Subcutaneous abdominal adipose tissue (tissue), 5 donors: ENCODE measurements at regions not wholly inside any gene's neighbourhood (a gene's known extent, or its start where the extent isn't known, plus 50 kb on each side); places are given as distances from the start of the nearest gene placed in this dataset.

ENCODE experiments used
- H3K27ac ChIP-seq: one replicate; pipeline ENCODE4 v1.7.0; 2013; ENCODE audit warnings: low read depth, mild to moderate bottlenecking, inconsistent platforms, low read length, moderate library complexity
- H3K27me3 ChIP-seq, 5 donors: one replicate each; pipeline ENCODE4 v1.7.0; 2013; ENCODE audit warnings: low read length in 5 of 5, inconsistent platforms in 1 of 5; ENCODE audit not compliant: control insufficient read depth in 5 of 5, insufficient read depth in 4 of 5
- H3K36me3 ChIP-seq, 5 donors: one replicate each; pipeline ENCODE4 v1.7.0; 2013; ENCODE audit warnings: low read length in 5 of 5; ENCODE audit not compliant: control insufficient read depth in 5 of 5, insufficient read depth in 5 of 5
- H3K4me1 ChIP-seq, 5 donors: one replicate each; pipeline ENCODE4 v1.7.0; 2013; ENCODE audit warnings: low read length in 5 of 5, mild to moderate bottlenecking in 3 of 5, moderate library complexity in 1 of 5; ENCODE audit not compliant: control insufficient read depth in 5 of 5, insufficient read depth in 5 of 5
- H3K4me3 ChIP-seq, 5 donors: one replicate each; pipeline ENCODE4 v1.7.0; 2013; ENCODE audit warnings: low read length in 5 of 5, low read depth in 1 of 5
- H3K9ac ChIP-seq, 5 donors: one replicate each; pipeline ENCODE4 v1.7.0; 2013; ENCODE audit warnings: low read length in 5 of 5, mild to moderate bottlenecking in 4 of 5, moderate library complexity in 3 of 5
- H3K9me3 ChIP-seq, 5 donors: one replicate each; pipeline ENCODE4 v1.7.0; 2013; ENCODE audit warnings: low read length in 5 of 5; ENCODE audit not compliant: control insufficient read depth in 5 of 5
- donor health status: healthy.
- donor health status: healthy.
- donor health status: healthy.
- donor health status: healthy.
- donor health status: healthy.

GRCh38 chr2:155663265-155663664 lies 669.3 kb downstream of the NR4A2 start:
- Histone ChIP-seq H3K27ac (no peak overlapping the region), H3K9me3 (no peaks in the 10 kb centered on the region), H3K27me3 (no peaks in the 10 kb centered on the region), H3K4me3 (no peak overlapping the region), H3K36me3 (no peaks in the 10 kb centered on the region), H3K4me1 (no peaks in the 10 kb centered on the region), H3K9ac (no peak overlapping the region)

DNA sequence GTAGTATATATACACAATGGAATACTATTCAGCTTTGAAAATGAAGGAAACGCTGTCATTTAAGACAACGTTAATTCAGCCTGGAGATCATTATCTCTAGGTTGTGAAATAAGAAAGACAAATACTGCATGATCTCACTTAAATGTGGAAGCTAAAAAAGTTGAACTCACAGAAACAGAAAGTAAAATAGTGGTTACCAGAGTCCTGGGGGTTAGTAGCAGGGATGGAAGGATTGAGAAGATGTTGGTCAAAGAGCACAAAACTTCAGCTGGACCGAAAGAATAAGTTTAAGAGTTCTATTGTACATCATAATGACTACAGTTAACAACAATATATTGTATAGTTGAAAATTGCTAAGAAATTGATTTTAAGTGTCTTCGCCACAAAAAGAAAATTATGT lies 670.3 kb downstream of the NR4A2 start:
- Histone ChIP-seq H3K27me3 (no peaks in the 10 kb centered on the region), H3K27ac (no peak overlapping the region), H3K4me1 (no peaks in the 10 kb centered on the region), H3K9me3 (no peaks in the 10 kb centered on the region), H3K4me3 (no peak overlapping the region), H3K36me3 (no peaks in the 10 kb centered on the region), H3K9ac (no peak overlapping the region)

DNA sequence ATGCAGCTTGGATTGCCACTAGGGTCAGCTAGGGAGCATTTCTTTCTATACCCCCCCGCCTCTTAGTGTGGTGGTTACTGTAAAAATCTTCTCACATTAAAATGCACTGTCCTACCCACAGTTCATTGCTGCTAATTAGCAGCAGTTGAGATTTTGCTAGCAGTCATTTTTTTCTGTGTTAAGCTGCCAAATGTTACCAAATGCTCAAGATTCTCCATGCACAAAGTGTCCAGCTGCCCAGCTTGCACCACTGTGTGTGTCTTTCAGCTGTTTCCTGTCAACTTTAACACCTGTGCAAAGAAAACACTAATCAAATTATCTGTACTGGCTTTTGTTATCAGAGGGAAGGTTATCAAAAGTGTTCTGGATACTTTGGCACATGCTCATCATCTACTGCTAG lies 679.3 kb downstream of the NR4A2 start:
- Histone ChIP-seq H3K4me3 (no peak overlapping the region), H3K27me3 (no peaks in the 10 kb centered on the region), H3K27ac (no peak overlapping the region), H3K9me3 (no peaks in the 10 kb centered on the region), H3K9ac (no peak overlapping the region), H3K36me3 (no peaks in the 10 kb centered on the region), H3K4me1 (no peaks in the 10 kb centered on the region)

- no peak overlapping the region for H3K27ac ChIP-seq
- H3K9ac ChIP-seq, result no peak overlapping the region
- no peak overlapping the region for H3K4me3 ChIP-seq
- no peaks in the 10 kb centered on the region for H3K36me3 ChIP-seq
- H3K27me3 ChIP-seq, result no peaks in the 10 kb centered on the region
- no peaks in the 10 kb centered on the region for H3K4me1 ChIP-seq
- H3K9me3 ChIP-seq, result no peaks in the 10 kb centered on the region
Observed at GRCh38 chr2:155651851-155652250, 680.7 kb downstream of the NR4A2 start.

DNA sequence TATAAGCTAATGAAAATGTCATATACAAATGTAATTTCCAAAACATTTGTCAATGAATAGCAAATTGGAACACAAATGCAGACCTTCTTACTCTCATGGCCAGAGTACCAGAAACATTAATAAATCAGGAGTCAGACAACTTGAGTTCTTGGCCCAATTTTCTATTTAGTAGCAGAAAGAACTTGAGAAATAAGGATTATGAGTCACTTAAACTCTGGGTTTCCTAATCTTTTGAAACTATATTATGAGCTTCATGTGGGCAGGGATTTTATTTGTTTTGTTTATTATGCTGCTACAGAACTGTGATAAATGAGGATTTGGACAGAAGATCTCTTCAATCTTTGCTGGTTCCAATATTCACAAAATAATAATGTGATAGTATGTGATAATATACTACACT lies 686.7 kb downstream of the NR4A2 start:
- no peak overlapping the region for H3K27ac ChIP-seq
- H3K9me3 ChIP-seq, result no peaks in the 10 kb centered on the region
- no peaks in the 10 kb centered on the region for H3K4me1 ChIP-seq
- no peaks in the 10 kb centered on the region for H3K36me3 ChIP-seq
- no peak overlapping the region for H3K4me3 ChIP-seq
- no peaks in the 10 kb centered on the region for H3K27me3 ChIP-seq
- H3K9ac ChIP-seq, result no peak overlapping the region

DNA sequence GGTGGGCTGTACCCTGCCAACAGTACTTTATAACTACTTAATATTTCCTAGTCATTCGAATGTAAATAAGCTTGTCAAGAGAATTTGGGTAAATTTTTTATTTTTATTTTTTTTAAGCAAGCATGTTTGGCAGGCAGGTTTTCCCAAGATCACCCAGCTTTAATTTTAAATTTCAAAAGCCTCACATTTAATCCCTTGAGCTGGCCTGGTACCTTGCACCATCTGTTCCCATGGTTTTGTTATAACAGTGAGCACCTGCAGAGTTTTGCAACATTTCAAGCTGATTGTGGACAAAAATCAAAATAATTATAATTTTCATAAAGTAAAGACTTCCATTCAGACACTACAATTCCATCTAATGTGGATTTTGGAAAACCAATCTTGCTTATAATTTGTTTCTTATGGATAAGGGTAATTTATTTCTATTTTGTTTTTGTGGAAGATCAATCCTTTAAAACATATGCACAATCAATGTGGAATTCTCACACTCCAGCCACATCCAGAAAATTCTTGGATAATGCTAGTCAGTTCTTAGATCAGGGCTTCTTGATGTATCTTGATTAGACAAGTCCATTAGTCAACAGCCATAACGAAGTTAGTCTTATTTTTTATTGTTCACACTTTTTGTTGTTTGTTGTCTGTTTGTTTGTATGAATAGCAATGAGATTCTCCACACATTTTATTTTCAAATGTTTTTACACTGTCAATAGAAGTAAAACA lies 689.3 kb downstream of the NR4A2 start:
- Histone ChIP-seq H3K4me1 (no peaks in the 10 kb centered on the region), H3K27me3 (no peaks in the 10 kb centered on the region), H3K27ac (no peak overlapping the region), H3K4me3 (no peak overlapping the region), H3K9me3 (no peaks in the 10 kb centered on the region), H3K36me3 (no peaks in the 10 kb centered on the region), H3K9ac (no peak overlapping the region)

GRCh38 chr2:155633887-155634570 lies 698.5 kb downstream of the NR4A2 start:
- Histone ChIP-seq H3K4me3 (no peak overlapping the region), H3K27ac (no peak overlapping the region), H3K9me3 (no peaks in the 10 kb centered on the region), H3K4me1 (no peaks in the 10 kb centered on the region), H3K27me3 (no peaks in the 10 kb centered on the region), H3K9ac (no peak overlapping the region), H3K36me3 (no peaks in the 10 kb centered on the region)

- Histone ChIP-seq H3K27me3 (no peaks in the 10 kb centered on the region), H3K36me3 (no peaks in the 10 kb centered on the region), H3K4me3 (no peak overlapping the region), H3K27ac (no peak overlapping the region), H3K9me3 (no peaks in the 10 kb centered on the region), H3K4me1 (no peaks in the 10 kb centered on the region), H3K9ac (no peak overlapping the region)
Observed at GRCh38 chr2:155633060-155633839, 699.3 kb downstream of the NR4A2 start.

DNA sequence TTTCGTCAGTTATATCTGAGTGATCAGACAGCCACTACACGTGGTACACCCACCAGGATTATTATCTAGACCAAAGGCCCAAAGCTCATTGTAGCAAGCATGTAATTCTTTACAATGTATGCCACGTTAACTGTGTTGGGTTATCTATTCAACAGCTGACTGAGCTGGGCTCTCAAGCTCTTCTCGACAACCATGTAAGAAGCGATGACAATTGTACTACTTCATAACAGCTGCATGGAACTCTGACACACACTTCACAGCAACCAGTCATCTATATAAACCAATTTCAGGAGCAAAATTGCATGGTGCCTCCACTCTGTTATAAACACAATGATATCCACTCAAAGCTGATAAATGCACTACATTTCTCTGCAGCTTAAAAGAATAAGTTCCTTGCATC lies 701.8 kb downstream of the NR4A2 start:
- no peak overlapping the region for H3K4me3 ChIP-seq
- no peaks in the 10 kb centered on the region for H3K4me1 ChIP-seq
- H3K9ac ChIP-seq, result no peak overlapping the region

DNA sequence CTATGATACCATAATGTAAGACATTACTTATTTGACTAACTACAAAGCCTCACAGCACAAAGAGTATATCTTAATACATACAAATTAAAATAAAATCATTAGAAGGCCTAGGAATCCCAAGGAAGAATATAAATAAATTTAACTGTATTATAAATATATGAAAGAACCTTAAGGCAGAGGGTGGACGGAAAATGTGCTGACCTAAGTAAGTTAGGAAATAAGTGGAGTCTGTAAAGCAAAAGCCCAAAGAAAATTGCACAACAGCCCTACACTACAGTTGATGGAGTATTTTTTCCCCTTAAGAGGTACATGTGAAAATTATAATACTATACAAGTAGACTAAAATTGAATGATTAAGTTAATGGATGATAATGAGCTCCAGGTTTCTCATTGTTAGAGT lies 710.1 kb downstream of the NR4A2 start:
- Histone ChIP-seq H3K4me3 (no peak overlapping the region), H3K27me3 (no peaks in the 10 kb centered on the region), H3K9me3 (no peaks in the 10 kb centered on the region), H3K27ac (no peak overlapping the region), H3K36me3 (no peaks in the 10 kb centered on the region), H3K4me1 (no peaks in the 10 kb centered on the region), H3K9ac (no peak overlapping the region)

More for the DNA sequence above, 701.8 kb downstream of the NR4A2 start:
- Histone ChIP-seq H3K36me3 (no peaks in the 10 kb centered on the region), H3K27ac (no peak overlapping the region), H3K27me3 (no peaks in the 10 kb centered on the region), H3K9me3 (no peaks in the 10 kb centered on the region)
